HepG2 (cell line): ENCODE measurements at regions not wholly inside any gene's neighbourhood (a gene's known extent, or its start where the extent isn't known, plus 50 kb on each side); places are given as distances from the start of the nearest gene placed in this dataset.

Experiments
- ATAC-seq: fragments of 200-7000 bp; cut with Tn5 transposase; 3 replicates; pipeline ENCODE4 v1.9.1; 2020; ENCODE audit warnings: mild to moderate bottlenecking, moderate library complexity
- BruUV-seq: library from RNA; stranded (reverse); fragments of 400-500 nt; replicated peaks from 2 replicates; lab custom pipeline; 2021; lab: Mats Ljungman, UMichigan
- CTCF ChIA-PET: fragments of 300-600 bp; formaldehyde crosslinking; extraction: SDS; loops from one replicate; lab custom pipeline; 2021; ENCODE audit warnings: low total read pairs, inconsistent platforms, low intra/inter-chr PET ratio; lab: Yijun Ruan, JAX
- POLR2A ChIA-PET: fragments of 350-600 bp; sonication (Branson Sonifier 250); formaldehyde crosslinking; loops from one replicate; lab custom pipeline; 2020; ENCODE audit warnings: antibody characterized with exemption, inconsistent platforms; lab: Yijun Ruan, JAX
- DNase-seq: peaks from one replicate; pipeline ENCODE4 v3.0.0-alpha.2; 2015; ENCODE audit warnings: low spot score
- FAIRE-seq: peaks from 3 replicates; lab custom pipeline; 2011; peaks lifted over from hg19 to GRCh38; lab: Jason Lieb, UNC
- H2AFZ ChIP-seq: one replicate; pipeline ENCODE4 v1.6.1; 2011; ENCODE audit warnings: low read length, inconsistent platforms
- H3K27ac ChIP-seq: fragments of 300-600 bp; 3 replicates; pipeline ENCODE4 v1.8.0; 2011; ENCODE audit warnings: mixed run types, mild to moderate bottlenecking, mixed read lengths, low read length, inconsistent platforms; ENCODE audit not compliant: insufficient read depth; ENCODE audit errors: extremely low read length
- H3K27me3 ChIP-seq, 2 experiments: fragments of 200-600 bp in 1 of 2; 2 replicates in 1 of 2; 3 replicates in 1 of 2; pipeline versions ENCODE4 v1.6.0 to v1.8.0; 2011; ENCODE audit warnings: low read length in 2 of 2, mild to moderate bottlenecking in 2 of 2, moderate library complexity in 2 of 2, inconsistent platforms in 1 of 2; ENCODE audit not compliant: insufficient read depth in 2 of 2, control insufficient read depth in 1 of 2
- H3K36me3 ChIP-seq, 2 experiments: fragments of 200-600 bp in 1 of 2; replicated peaks in 1 of 2; 2 replicates in 1 of 2; 3 replicates in 1 of 2; pipeline versions ENCODE4 v1.5.1 to v1.8.0; 2011; ENCODE audit warnings: low read length in 2 of 2, inconsistent platforms in 1 of 2; ENCODE audit not compliant: insufficient read depth in 2 of 2, control insufficient read depth in 1 of 2
- H3K4me1 ChIP-seq: 2 replicates; pipeline ENCODE4 v1.5.1; 2012; ENCODE audit warnings: low read length, inconsistent platforms; ENCODE audit not compliant: insufficient read depth
- H3K4me2 ChIP-seq: 2 replicates; pipeline ENCODE4 v1.6.0; 2011; ENCODE audit warnings: low read depth, low read length, inconsistent platforms
- H3K4me3 ChIP-seq, 3 experiments: fragments of 200-600 bp in 1 of 3; sonication (generic), shearing (Covaris generic) in 1 of 3; replicated peaks in 1 of 3; 2 replicates each; pipeline ENCODE4 v1.5.1; 2011 to 2016; ENCODE audit warnings: low read length in 3 of 3, inconsistent platforms in 2 of 3, low read depth in 2 of 3, mild to moderate bottlenecking in 2 of 3, control low read depth in 1 of 3, mixed read lengths in 1 of 3; ENCODE audit not compliant: insufficient read depth in 1 of 3
- H3K79me2 ChIP-seq: one replicate; pipeline ENCODE4 v1.6.1; 2011; ENCODE audit warnings: low read length, inconsistent platforms; ENCODE audit not compliant: insufficient read depth
- H3K9ac ChIP-seq: 2 replicates; pipeline ENCODE4 v1.6.0; 2011; ENCODE audit warnings: mild to moderate bottlenecking, low read depth, low read length, inconsistent platforms; ENCODE audit not compliant: insufficient read depth
- H3K9me3 ChIP-seq: 2 replicates; pipeline ENCODE4 v1.5.1; 2012; ENCODE audit warnings: mild to moderate bottlenecking, low read length
- H4K20me1 ChIP-seq: 2 replicates; pipeline ENCODE4 v1.6.0; 2011; ENCODE audit warnings: inconsistent platforms, mild to moderate bottlenecking, low read length, moderate library complexity; ENCODE audit not compliant: insufficient read depth
- JARID2 ChIP-seq: sonication (generic); formaldehyde crosslinking; IDR thresholded peaks from 2 replicates; pipeline ENCODE4 v1.8.1; 2023; ENCODE audit warnings: missing genetic modification reagents, inconsistent platforms; ENCODE audit not compliant: insufficient replicate concordance
- KDM4B ChIP-seq: sonication (generic); formaldehyde crosslinking; IDR thresholded peaks from 2 replicates; pipeline ENCODE4 v1.4.0; 2020; ENCODE audit warnings: missing genetic modification reagents
- KDM6A ChIP-seq: IDR thresholded peaks from 2 replicates; pipeline ENCODE4 v1.6.1; 2016; ENCODE audit warnings: low read depth
- PAX8 ChIP-seq: sonication (generic); formaldehyde crosslinking; IDR thresholded peaks from 2 replicates; pipeline ENCODE4 v1.8.0; 2022; ENCODE audit warnings: mild to moderate bottlenecking, missing genetic modification reagents, borderline replicate concordance
- ZNF12 ChIP-seq: sonication (generic); formaldehyde crosslinking; IDR thresholded peaks from 2 replicates; pipeline ENCODE4 v1.5.0; 2020; ENCODE audit warnings: missing genetic modification reagents
- ZNF17 ChIP-seq: sonication (generic); formaldehyde crosslinking; IDR thresholded peaks from 2 replicates; pipeline ENCODE4 v1.5.0; 2020; ENCODE audit warnings: mild to moderate bottlenecking, missing genetic modification reagents
- ZNF253 ChIP-seq: sonication (generic); formaldehyde crosslinking; IDR thresholded peaks from 2 replicates; pipeline ENCODE4 v1.8.0; 2022; ENCODE audit warnings: mild to moderate bottlenecking, missing genetic modification reagents, borderline replicate concordance
- ZNF674 ChIP-seq: sonication (generic); formaldehyde crosslinking; IDR thresholded peaks from 2 replicates; pipeline ENCODE4 v1.5.0; 2020; ENCODE audit warnings: low read depth, mild to moderate bottlenecking, missing genetic modification reagents
- ZNF781 ChIP-seq: sonication (generic); formaldehyde crosslinking; IDR thresholded peaks from 2 replicates; pipeline ENCODE4 v1.5.1; 2020; ENCODE audit warnings: borderline replicate concordance, mild to moderate bottlenecking, missing genetic modification reagents; ENCODE audit errors: not compliant biosample characterization
- ZNF839 ChIP-seq: sonication (generic); formaldehyde crosslinking; IDR thresholded peaks from 2 replicates; pipeline ENCODE4 v1.4.0; 2020; ENCODE audit warnings: missing genetic modification reagents, mild to moderate bottlenecking, borderline replicate concordance
- ZSCAN21 ChIP-seq: sonication (generic); formaldehyde crosslinking; IDR thresholded peaks from 2 replicates; pipeline ENCODE4 v1.8.0; 2022; ENCODE audit warnings: mild to moderate bottlenecking, missing genetic modification reagents, moderate library complexity, borderline replicate concordance
- WGBS: methylation state at CpG from one replicate; pipeline ENCODE4 v1.1.6; 2017; ENCODE audit warnings: low lambda C conversion rate; 5-methylcytosine and 5-hydroxymethylcytosine counted together
- in situ Hi-C: cut with HindIII; loops from 2 replicates; pipeline ENCODE4 v1.10.0; 2017; ENCODE audit warnings: low pct_unique_long_range_greater_than_20kb; ENCODE audit not compliant: extremely low pct_ligation_motif_present
- intact Hi-C: fragments of 100-400 bp; cut with micrococcal nuclease; formaldehyde crosslinking; loops from one replicate; pipeline ENCODE4 v1.10.0; 2022; ENCODE audit not compliant: unreplicated experiment
- TF ChIP-seq, protein P1 (sequence below), 2 experiments: sonication (generic) in 1 of 2; formaldehyde crosslinking in 1 of 2; IDR thresholded peaks; 2 replicates each; pipeline versions ENCODE4 v1.6.1 to v1.9.0; 2014 to 2022; ENCODE audit warnings: antibody characterized with exemption in 1 of 2, borderline replicate concordance in 1 of 2, inconsistent platforms in 1 of 2, low read depth in 1 of 2, missing genetic modification reagents in 1 of 2
- TF ChIP-seq, protein P2 (sequence below): sonication (generic); formaldehyde crosslinking; IDR thresholded peaks from 2 replicates; pipeline ENCODE4 v1.8.1; 2023; ENCODE audit warnings: mild to moderate bottlenecking, moderate library complexity, missing genetic modification reagents

DNA sequence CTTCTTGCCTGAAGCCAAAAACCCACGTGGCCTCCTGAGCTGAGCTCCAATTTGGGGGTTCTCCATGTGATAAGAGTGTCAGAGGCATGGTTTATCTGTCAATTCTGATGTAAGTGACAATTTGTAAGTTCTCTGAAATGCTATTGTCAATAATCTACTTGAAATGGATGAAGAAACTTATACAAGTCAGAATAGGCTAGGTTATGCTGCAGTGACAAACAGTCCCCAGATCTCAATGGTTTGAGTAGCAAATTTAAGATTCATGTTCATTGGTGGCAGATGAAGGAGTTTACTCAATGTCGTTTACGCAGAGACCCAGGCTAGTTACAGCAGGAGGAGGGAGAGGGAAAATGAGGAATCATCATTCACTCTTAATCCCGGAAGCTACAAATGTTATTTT is 352.4 kb downstream of the KIF16B start:
- no peak for DNase-seq
- Histone ChIP-seq H3K9me3 (peaks cover 5% of the 10 kb centered on the region; the same call in 1 of the 2 replicates), H2AFZ (no peak overlapping the region), H3K27me3 (no peaks in the 10 kb centered on the region), H3K79me2 (no peaks in the 10 kb centered on the region), H3K4me1 (no peaks in the 10 kb centered on the region), H4K20me1 (no peaks in the 10 kb centered on the region), H3K27ac (no peak overlapping the region), H3K9ac (no peak overlapping the region), H3K4me2 (no peak overlapping the region), H3K36me3 (no peaks in the 10 kb centered on the region), H3K4me3 (no peak overlapping the region)
- TF ChIP-seq ZNF674 (CRISPR knock-in tag) (no peak), PAX8 (no peak), ZNF12 (CRISPR knock-in tag) (peak; percentile 97)
- POLR2A ChIA-PET: no interaction called here
- no peak for ATAC-seq
- 64% methylated on average over 4 of the region's 4 CpGs for WGBS
- in situ Hi-C loops (no loop called here), intact Hi-C loops (no loop called here)
- BruUV-seq: no TSS peak
- CTCF ChIA-PET: no interaction called here
- no peak for FAIRE-seq

DNA sequence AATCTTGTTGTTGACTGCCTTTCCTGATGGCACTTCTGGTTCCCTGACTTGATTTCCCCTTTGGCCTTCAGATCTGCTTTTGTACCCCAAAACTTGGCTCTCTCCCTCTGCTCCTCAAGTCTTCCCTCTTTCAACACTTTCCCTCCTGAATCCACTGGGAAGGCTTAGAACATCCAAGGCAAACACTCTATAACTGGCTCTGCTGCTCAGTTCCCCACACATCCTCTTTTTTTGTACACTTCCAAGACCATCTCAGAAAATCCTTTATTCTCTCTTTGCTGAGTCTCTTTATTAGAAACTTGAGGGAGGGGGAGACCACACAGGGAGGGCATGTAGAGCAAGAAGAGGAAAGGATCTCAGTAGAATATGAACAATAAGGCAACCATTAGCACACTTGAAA is 354.1 kb downstream of the KIF16B start:
- intact Hi-C loops: no loop called here
- TF ChIP-seq, protein P1, sequence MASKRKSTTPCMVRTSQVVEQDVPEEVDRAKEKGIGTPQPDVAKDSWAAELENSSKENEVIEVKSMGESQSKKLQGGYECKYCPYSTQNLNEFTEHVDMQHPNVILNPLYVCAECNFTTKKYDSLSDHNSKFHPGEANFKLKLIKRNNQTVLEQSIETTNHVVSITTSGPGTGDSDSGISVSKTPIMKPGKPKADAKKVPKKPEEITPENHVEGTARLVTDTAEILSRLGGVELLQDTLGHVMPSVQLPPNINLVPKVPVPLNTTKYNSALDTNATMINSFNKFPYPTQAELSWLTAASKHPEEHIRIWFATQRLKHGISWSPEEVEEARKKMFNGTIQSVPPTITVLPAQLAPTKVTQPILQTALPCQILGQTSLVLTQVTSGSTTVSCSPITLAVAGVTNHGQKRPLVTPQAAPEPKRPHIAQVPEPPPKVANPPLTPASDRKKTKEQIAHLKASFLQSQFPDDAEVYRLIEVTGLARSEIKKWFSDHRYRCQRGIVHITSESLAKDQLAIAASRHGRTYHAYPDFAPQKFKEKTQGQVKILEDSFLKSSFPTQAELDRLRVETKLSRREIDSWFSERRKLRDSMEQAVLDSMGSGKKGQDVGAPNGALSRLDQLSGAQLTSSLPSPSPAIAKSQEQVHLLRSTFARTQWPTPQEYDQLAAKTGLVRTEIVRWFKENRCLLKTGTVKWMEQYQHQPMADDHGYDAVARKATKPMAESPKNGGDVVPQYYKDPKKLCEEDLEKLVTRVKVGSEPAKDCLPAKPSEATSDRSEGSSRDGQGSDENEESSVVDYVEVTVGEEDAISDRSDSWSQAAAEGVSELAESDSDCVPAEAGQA (IDR thresholded peaks at IDR 0.05; ENCODE audit: low read depth): no peak
- TF ChIP-seq, protein P1 (CRISPR knock-in tag; IDR thresholded peaks at IDR 0.05; ENCODE audit: borderline replicate concordance): no peak
- TF ChIP-seq ZNF781 (CRISPR knock-in tag): no peak
- TF ChIP-seq ZNF839 (CRISPR knock-in tag): no peak
- no peak for TF ChIP-seq ZSCAN21 (CRISPR knock-in tag)
- no peak for TF ChIP-seq ZNF253
- TF ChIP-seq KDM6A (CRISPR knock-in tag): no peak
- no peak for TF ChIP-seq ZNF17 (CRISPR knock-in tag)
- TF ChIP-seq, protein P2, sequence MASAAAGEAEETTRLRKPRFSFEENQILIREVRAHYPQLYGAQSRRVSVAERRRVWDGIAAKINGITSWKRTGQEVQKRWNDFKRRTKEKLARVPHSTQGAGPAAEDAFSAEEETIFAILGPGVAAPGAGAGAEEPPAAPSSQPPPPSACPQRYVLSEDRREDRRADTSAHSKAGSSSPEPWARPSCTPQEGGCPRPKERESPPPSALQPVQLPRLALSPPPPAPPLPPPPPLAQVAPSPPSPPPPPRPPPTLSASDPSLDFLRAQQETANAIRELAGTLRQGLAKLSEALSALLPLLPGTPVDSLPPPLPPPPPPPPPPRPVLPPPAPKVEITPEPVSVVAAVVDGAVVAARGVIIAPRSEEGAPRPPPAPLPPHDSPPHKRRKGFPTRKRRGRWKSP (CRISPR knock-in tag): no peak
- TF ChIP-seq KDM4B: no peak
- no peak for TF ChIP-seq JARID2

More for the DNA sequence above, 354.1 kb downstream of the KIF16B start:
- ChIA-PET CTCF (no interaction called here), POLR2A (no interaction called here)
- no peak overlapping the region for H3K9ac ChIP-seq
- peaks cover 5% of the 10 kb centered on the region; the same call in 1 of the 2 replicates for H3K9me3 ChIP-seq
- H3K27me3 ChIP-seq: no peaks in the 10 kb centered on the region
- no peaks in the 10 kb centered on the region for H4K20me1 ChIP-seq
- H3K4me3 ChIP-seq: no peak overlapping the region
- FAIRE-seq (no peak), DNase-seq (no peak), ATAC-seq (no peak)
- in situ Hi-C loops: no loop called here
- no peaks in the 10 kb centered on the region for H3K79me2 ChIP-seq
- no peaks in the 10 kb centered on the region for H3K36me3 ChIP-seq
- H2AFZ ChIP-seq: no peak overlapping the region
- no peak overlapping the region for H3K27ac ChIP-seq
- no TSS peak for BruUV-seq
- no peak overlapping the region for H3K4me2 ChIP-seq
- no peaks in the 10 kb centered on the region for H3K4me1 ChIP-seq
